Suppressor macrophage (primary cell): ENCODE measurements at regions not wholly inside any gene's neighbourhood (a gene's known extent, or its start where the extent isn't known, plus 50 kb on each side); places are given as distances from the start of the nearest gene placed in this dataset.

Experiments
- DNase-seq, 4 experiments: peaks; one replicate each; pipeline ENCODE4 v3.0.0-alpha.2; 2020 to 2022

- no peak for DNase-seq
Observed at GRCh38 chr11:69378303-69379141, 84.6 kb downstream of the MYEOV start.

DNA sequence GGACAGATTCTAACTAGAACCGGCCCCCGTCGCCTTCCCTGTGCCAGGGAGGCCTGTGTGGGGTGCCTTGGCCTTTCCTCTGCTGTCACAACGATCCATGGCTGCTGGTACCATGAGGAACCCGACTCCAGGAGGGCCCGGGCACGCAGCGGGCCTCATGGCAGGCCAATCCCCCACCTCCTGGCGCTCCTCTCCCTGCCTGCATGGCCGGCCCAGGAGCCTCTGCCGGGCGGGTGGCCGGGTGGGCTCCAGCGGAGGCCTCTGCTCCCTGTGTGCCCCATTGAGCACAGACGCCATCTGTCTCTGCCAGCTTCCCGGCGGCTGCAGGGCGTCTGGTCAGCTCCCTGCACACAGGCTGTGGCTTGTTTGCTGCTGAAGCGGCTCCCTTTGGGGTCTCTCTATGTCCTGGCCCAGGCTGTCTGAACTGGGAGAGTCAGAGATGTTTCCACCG lies 86.5 kb downstream of the MYEOV start:
- no peak for DNase-seq

DNA sequence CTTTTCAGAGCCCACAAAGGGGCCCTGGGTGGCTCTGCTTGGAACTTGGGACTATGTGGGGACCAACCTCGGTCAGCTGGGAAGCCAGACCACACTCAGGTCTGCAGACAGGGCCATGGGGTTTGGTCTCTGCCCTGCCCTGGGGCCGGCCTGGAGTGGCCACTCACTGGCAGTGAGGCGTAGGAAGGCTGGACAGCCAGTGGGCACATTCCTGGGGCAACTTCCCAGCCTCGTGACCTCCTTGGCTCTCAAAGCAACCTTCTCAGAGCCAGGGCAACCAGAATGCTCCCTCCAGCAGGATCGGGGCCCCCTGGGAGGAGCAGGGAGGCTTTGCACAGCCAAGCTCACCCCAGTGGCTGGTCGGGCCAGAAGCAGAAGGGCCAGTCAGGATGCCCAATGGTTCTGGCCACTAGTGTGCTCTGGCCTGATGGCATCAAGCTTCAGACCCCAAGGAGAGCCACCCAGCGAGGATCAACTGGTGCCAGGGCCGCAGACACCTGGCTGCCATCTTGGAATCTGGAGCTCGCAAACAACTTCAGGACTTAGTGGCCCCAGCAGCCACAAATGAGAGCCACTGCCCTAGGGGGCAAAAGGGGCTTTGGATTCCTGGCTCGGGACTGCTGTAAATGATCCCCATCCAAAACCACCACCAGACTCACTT lies 87.1 kb downstream of the MYEOV start:
- no peak for DNase-seq

GRCh38 chr11:69381681-69382130 lies 87.8 kb downstream of the MYEOV start:
- no peak for DNase-seq

DNA sequence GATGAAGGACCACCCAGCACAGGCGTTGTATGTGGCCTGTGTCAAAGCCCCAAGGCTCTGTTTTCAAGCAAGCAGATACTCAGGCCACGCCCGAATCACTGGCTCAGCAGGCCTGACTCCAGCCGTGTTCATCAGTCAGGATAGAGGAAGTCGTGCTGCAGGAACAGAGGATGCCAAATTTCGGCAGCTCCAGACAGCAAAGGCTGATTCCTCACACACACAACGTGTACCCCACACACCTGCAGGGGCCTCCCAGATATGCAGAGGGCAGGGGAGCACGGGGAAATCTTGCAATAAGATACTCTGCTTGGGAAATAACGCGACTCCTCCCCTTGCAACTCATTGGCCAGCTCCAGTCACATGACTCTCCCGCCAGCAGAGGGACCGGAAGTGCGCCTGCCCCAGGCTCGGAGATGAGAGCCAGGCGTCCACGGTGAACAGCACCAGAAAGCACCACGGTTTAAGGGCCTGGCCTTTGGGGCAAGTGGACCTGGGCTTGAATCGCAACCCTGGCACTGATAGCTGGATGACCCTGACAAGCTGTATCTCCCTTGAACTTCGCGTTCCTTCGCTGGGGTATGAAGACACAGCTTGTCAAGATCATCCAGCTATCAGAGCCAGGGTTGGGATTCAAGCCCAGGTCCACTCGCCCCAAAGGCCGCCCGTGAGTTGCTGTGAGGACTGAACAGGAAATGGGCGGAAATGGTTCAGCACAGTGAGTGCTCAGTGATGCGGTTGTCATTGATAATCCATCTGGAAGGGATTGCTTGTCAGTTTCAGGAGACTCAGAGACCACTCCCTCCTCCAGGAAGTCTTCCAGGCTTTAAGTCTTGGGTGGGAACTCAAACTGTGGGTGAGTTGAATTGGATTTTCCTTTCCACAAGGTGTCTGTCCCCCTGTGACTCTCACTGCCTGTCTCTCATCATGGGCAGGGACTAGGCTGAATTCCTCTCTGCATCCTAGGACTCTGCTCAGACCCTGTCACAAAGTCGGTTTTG lies 88.5 kb downstream of the MYEOV start:
- peak; percentile 59 to 82 (median 74) for DNase-seq

DNA sequence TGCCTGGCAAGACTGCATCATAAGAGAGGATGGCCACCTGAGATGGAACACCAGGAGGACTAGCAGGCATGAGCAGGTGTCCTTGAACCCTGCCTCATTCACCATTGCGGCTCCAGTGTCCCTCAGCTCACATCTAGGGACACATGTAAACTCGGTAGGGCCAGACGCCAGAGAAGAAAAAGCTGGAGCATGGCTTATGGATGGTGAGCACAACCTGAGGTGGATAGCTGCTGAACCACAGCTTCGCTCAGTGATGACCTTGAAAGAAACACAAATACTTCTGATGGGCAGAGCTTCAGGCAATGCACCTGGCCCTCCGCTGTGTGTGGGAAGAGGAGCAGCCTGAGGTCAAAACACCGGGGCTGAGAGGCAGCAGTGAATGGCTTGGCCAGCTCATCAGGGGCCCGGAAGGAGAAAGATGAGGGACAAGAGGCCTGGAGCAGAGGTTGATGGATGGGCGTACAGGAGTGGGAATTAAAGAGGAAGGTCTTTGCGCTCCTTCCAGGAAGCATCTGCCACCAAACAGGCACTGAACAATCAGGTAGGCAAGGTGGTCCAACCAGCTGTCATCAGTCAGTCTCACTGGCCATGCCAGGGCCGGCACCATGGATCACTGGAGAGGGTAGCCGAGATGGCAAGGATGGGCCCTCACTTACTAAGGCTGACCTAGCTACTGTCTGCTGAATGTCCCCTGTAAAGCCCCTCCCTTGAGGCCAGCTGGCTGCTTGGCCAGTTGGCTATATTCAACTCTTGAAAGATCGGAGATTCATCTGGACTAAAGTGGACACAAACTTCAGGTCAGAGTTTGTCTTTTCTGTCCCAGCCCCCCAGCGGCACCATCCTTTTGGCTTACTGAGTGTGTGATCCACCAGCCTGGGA lies 89.7 kb downstream of the MYEOV start:
- no peak for DNase-seq

GRCh38 chr11:69384251-69385143 lies 90.5 kb downstream of the MYEOV start:
- DNase-seq, result no peak

DNA sequence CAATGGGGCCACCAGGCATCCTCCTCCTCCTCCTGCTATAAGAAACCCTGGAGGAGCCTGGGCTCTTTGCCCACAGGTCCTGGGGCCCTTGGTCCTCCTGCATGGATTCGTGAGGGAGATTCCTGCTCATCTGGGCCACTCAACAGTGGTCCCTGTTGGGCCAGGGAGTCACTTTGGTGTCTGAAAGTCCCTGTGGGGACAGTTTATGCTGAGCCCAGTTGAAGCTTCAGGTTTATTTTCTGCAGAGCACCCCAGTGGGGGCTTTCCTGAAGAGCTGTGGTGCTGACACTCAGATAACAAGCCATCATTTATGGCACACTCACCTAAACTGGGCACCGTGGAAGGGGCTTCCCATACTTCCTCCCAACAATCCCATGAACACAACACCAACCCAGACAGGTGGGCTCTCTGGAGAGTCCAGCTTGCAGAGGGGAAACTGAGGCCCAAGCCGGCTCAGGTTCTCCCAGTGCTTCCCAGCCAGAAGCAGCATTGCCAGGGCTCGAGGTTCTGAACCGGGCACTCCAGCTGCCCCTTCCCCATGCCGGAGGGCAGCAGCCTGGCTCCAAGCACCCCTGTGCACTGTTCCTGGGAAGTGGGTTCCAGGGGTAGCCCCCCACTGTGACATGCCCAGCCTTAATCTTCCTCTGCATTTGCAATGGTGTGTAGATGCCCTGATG lies 91.3 kb downstream of the MYEOV start:
- no peak for DNase-seq

GRCh38 chr11:69385832-69386427 lies 92.0 kb downstream of the MYEOV start:
- DNase-seq, result no peak

DNA sequence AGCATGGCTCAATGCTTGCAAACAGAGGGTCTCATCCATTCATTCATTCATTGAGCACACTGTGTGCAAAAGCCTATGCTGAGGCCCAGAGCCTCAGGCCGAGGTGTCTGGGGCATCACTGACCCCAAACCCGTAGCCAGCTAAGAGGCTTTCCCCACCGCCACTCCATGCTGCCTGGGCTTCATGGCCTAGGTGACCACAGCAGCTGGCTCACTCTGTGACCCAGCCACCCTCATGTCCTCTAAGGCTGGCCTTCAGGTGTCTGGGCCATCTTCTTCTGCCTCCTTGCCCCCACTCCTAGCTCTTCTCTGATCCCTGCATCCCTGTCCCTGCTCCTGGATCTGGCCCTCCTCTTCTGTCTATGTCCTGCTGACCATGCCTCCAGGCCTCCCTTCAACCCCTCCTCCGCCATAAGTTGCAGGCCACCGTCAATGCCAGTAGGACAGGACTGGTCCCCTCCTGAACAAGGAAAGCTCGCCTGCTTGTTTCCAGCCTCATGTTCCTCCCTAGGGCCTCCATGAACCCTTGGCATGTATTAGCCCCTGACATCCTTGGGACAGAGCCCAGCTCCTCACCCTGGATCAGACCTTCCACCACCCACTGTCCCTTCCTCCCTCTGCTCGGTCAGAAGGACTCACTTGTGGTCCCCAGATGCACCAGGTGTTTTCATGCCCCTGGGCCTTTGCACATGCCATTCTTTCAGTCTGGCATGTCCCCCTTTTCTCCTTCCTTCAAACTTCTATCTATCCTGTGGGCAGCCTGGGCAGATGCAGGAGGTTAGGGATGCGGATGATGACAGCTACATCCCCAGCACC lies 92.8 kb downstream of the MYEOV start:
- no peak for DNase-seq

- DNase-seq, result no peak
Observed at GRCh38 chr11:69387409-69387885, 93.5 kb downstream of the MYEOV start.

DNA sequence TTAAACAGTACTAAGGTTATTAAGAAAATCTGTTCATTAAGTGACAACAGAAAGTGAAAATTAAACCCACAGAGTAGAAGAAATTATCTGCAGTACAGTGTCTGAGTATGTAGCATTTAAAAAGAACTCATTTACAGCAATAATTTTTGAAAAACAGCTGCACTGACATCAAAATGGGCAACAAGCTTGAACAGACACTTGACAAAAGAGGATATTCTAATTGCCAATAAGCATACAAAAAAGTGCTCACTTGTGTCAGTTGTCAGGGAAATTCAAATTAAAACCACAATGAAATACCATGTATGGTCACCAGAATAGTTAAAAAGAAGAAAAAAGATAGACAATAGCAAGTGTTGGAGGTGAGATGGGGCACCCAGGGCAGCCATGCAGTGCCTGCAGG lies 93.3 kb upstream of the LINC01488 start:
- DNase-seq, result no peak

DNA sequence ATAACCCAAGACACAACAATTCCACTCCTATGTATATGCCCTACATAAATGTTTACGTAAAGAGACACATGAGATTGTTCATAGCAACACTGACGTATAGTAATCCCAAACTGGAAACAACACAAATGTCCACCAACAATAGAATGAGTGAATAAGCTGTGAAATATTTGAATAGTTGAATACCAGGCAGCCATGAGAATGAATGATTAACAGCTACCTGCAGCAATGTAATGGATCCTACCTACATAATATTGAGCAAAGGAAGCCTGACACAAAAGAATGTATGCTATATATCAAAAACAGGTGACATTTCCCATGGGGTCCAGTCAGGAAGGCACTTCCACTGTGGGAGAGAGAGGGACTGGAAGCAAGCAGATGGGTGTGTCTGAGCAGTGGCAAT lies 92.8 kb upstream of the LINC01488 start:
- no peak for DNase-seq

- DNase-seq, result no peak
Observed at GRCh38 chr11:69390561-69390960, 90.9 kb upstream of the LINC01488 start.

- no peak for DNase-seq
Observed at GRCh38 chr11:69391192-69392103, 90.0 kb upstream of the LINC01488 start.

DNA sequence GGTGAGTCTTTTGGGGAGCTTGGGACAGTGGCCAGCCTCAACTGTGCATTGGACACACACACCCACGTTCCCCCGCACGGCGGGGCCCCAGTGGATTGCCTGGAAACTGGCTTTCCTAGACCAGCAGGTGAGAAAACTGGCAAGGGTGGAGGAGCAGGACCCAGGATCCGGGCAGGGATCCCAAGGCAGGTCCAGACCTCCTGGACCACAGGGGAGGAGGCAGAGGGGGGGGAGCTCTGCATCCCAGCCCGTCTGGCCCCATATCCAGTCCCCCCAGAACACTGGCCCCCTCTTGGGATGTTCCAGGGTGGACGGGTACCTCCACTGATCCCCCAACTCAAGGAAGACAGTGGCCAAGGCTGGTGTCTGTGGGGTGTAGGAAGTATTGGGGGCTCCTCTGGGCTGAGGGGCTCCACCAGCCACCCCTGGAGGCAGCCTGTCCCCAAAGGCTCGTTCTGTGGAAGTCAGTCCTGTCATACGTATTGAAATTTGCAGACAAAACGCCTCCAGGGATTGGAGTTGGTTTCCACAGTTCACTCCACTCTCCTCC lies 89.3 kb upstream of the LINC01488 start:
- DNase-seq, result no peak

GRCh38 chr11:69393178-69393832 lies 88.2 kb upstream of the LINC01488 start:
- no peak for DNase-seq
